ENCODE measurements at regions not wholly inside any gene's neighbourhood (a gene's known extent, or its start where the extent isn't known, plus 50 kb on each side); places are given as distances from the start of the nearest gene placed in this dataset.

GRCh38 chr5:58231041-58231440 lies 228.8 kb downstream of the PLK2 start:
- Mint-ChIP-seq H3K27ac (no peak overlapping the region), H3K36me3 (no peaks in the 10 kb centered on the region), H3K27me3 (peaks cover 7% of the 10 kb centered on the region), H3K4me3 (no peak overlapping the region), H3K9me3 (peaks cover 3% of the 10 kb centered on the region), H3K4me1 (no peaks in the 10 kb centered on the region)
- no peak for ATAC-seq

DNA sequence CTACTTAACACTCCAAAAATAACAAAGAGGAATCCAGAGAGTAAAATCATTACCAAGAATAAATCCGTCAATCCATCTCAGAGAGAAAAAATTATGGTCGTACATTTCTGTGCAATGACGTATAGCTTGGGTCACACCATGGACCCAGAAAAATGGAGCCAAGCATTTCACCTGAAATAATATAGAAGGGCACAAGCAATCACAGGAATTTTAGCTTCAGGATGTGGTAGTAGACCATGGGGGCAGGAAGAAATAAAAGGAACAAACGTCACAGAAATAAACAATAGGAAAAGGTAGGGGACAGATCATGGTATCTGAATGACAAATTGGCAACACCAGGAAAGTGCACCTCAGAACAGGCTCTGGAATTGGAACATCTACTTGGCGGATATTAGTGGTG lies 231.0 kb downstream of the PLK2 start:
- no peak overlapping the region for H3K4me3 Mint-ChIP-seq
- peaks cover 3% of the 10 kb centered on the region for H3K9me3 Mint-ChIP-seq
- H3K27ac Mint-ChIP-seq: no peak overlapping the region

DNA sequence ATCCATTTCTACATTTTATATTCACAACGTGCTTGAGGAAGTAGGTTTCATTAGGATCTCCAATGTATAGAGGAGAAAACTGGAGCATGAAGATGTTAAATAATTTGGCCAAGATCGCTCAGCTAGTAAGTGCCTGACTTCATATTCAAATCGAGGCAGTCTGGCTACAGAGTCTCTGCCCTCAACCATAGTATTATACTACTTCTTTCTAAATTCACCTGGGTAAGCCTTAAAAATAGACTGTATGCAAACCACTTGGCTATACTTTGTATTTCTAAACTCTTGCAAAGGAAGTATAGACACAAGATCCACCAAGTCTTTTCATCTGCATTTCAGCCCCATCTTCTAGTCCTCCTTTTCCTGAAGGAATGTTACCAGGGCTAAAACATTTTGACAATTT lies 232.0 kb downstream of the PLK2 start:
- ATAC-seq: no peak
- peaks cover 3% of the 10 kb centered on the region for H3K9me3 Mint-ChIP-seq
- H3K27me3 Mint-ChIP-seq: peaks cover 9% of the 10 kb centered on the region
- no peaks in the 10 kb centered on the region for H3K36me3 Mint-ChIP-seq
- H3K4me1 Mint-ChIP-seq: no peaks in the 10 kb centered on the region
- no peak overlapping the region for H3K27ac Mint-ChIP-seq
- no peak overlapping the region for H3K4me3 Mint-ChIP-seq

More for the DNA sequence above, 231.0 kb downstream of the PLK2 start:
- Mint-ChIP-seq H3K27me3 (peaks cover 9% of the 10 kb centered on the region), H3K36me3 (no peaks in the 10 kb centered on the region), H3K4me1 (no peaks in the 10 kb centered on the region)
- ATAC-seq: no peak

- Mint-ChIP-seq H3K4me1 (no peaks in the 10 kb centered on the region), H3K36me3 (no peaks in the 10 kb centered on the region)
- no peak for ATAC-seq
Observed at GRCh38 chr5:58224661-58225060, 235.2 kb downstream of the PLK2 start.

GRCh38 chr5:58224221-58224620 lies 235.7 kb downstream of the PLK2 start:
- Mint-ChIP-seq H3K4me1 (no peaks in the 10 kb centered on the region), H3K4me3 (no peak overlapping the region), H3K9me3 (peaks cover 5% of the 10 kb centered on the region), H3K27me3 (peaks cover 9% of the 10 kb centered on the region), H3K27ac (no peak overlapping the region), H3K36me3 (no peaks in the 10 kb centered on the region)
- ATAC-seq: no peak

More at GRCh38 chr5:58224661-58225060, 235.2 kb downstream of the PLK2 start:
- peaks cover 5% of the 10 kb centered on the region for H3K9me3 Mint-ChIP-seq
- H3K27me3 Mint-ChIP-seq: peaks cover 9% of the 10 kb centered on the region
- no peak overlapping the region for H3K4me3 Mint-ChIP-seq
- no peak overlapping the region for H3K27ac Mint-ChIP-seq

- Mint-ChIP-seq H3K36me3 (no peaks in the 10 kb centered on the region), H3K27me3 (no peaks in the 10 kb centered on the region), H3K4me1 (no peaks in the 10 kb centered on the region), H3K27ac (no peak overlapping the region), H3K4me3 (no peak overlapping the region), H3K9me3 (peaks cover 4% of the 10 kb centered on the region)
- ATAC-seq: no peak
Observed at GRCh38 chr5:58215364-58215763, 244.5 kb downstream of the PLK2 start.

DNA sequence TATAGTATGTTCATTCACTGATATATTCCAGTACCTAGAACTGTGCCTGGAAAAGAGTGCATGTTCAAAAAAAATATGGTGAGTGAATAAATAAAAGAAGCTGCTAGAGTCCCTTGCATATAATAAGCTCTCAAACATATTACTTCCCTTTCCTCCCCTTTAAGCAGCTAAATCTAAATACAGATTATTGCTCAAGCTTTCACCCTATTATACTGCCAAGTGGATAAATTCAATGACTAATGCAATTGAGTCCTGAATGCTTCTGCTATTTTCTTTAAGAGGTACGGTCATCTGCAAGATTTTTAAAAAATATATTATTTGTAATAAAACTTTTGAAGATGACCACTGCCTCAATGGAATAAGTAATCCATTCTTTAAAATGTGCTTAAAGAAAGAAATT lies 248.4 kb downstream of the PLK2 start:
- Mint-ChIP-seq H3K4me1 (no peaks in the 10 kb centered on the region), H3K4me3 (no peak overlapping the region), H3K27ac (no peak overlapping the region)

GRCh38 chr5:58208674-58209073 lies 251.2 kb downstream of the PLK2 start:
- Mint-ChIP-seq H3K9me3 (no peaks in the 10 kb centered on the region), H3K27me3 (no peaks in the 10 kb centered on the region), H3K4me3 (no peak overlapping the region), H3K36me3 (no peaks in the 10 kb centered on the region), H3K4me1 (no peaks in the 10 kb centered on the region), H3K27ac (no peak overlapping the region)
- no peak for ATAC-seq

More for the DNA sequence above, 248.4 kb downstream of the PLK2 start:
- H3K27me3 Mint-ChIP-seq: no peaks in the 10 kb centered on the region
- H3K36me3 Mint-ChIP-seq: no peaks in the 10 kb centered on the region
- no peak for ATAC-seq
- no peaks in the 10 kb centered on the region for H3K9me3 Mint-ChIP-seq

GRCh38 chr5:58207076-58207475 lies 252.8 kb downstream of the PLK2 start:
- H3K4me1 Mint-ChIP-seq: no peaks in the 10 kb centered on the region
- no peaks in the 10 kb centered on the region for H3K36me3 Mint-ChIP-seq
- no peaks in the 10 kb centered on the region for H3K27me3 Mint-ChIP-seq
- no peak overlapping the region for H3K4me3 Mint-ChIP-seq
- no peak for ATAC-seq
- H3K9me3 Mint-ChIP-seq: no peaks in the 10 kb centered on the region
- H3K27ac Mint-ChIP-seq: no peak overlapping the region

DNA sequence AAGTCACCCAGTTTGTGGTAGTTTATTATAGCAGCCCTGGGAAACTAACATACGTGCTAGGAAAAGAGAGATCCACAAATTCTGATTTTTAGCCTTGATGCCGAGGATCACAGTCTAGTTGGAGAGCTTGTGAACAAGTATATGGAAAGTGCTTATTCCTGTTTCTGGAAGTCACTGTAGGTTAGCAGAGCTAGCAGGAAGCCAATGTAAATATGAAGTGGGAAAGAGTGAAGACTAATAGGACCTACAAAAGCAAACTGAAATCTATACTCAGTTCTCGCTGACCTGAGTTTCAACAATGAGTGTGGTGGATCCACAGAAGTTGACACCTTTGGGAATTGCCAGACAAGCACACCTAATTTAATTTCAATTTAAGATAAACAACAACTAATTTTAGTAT lies 254.9 kb downstream of the PLK2 start:
- Mint-ChIP-seq H3K9me3 (no peaks in the 10 kb centered on the region), H3K4me3 (no peak overlapping the region), H3K4me1 (no peaks in the 10 kb centered on the region), H3K36me3 (no peaks in the 10 kb centered on the region), H3K27ac (no peak overlapping the region), H3K27me3 (no peaks in the 10 kb centered on the region)
- ATAC-seq: no peak

GRCh38 chr5:58202941-58203444 lies 256.9 kb downstream of the PLK2 start:
- no peaks in the 10 kb centered on the region for H3K4me1 Mint-ChIP-seq

DNA sequence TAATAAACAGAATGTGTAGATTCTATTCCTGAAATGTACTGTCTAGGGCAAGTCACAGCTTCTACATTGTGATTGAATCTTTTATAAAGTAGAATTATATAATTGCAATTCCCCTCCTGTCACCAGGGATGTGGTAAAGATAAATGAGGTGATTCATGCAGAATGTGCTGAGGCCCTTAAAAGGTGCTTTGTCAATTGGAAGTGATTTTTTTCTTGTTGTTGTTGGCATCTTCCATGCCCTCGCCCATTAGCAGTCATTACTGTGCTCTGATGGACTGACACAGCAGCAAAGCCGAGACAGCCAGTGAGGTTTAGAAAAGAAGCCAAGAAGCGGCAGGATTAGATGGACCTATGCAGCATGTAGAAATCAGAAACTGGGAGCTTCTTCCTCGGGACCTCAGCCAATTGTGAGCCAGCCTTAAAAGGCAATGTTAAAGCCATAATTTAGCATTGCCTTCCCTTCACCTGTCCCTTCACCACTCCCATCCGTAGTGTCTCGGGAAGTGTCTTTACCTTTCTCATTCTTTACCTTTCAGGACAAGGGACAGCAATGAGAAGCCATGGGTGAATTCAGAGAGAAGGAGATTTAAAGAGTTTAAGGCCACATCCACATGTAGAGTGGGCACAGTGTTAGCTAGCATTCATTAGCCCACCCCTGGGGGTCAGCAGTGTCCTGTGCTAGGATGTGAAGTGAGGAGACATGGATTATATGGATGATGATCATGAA lies 257.8 kb downstream of the PLK2 start:
- Mint-ChIP-seq H3K36me3 (no peaks in the 10 kb centered on the region), H3K9me3 (no peaks in the 10 kb centered on the region), H3K4me1 (no peaks in the 10 kb centered on the region), H3K4me3 (no peak overlapping the region), H3K27ac (no peak overlapping the region), H3K27me3 (no peaks in the 10 kb centered on the region)
- ATAC-seq: no peak

More at GRCh38 chr5:58202941-58203444, 256.9 kb downstream of the PLK2 start:
- no peak for ATAC-seq
- Mint-ChIP-seq H3K4me3 (no peak overlapping the region), H3K9me3 (no peaks in the 10 kb centered on the region), H3K36me3 (no peaks in the 10 kb centered on the region), H3K27me3 (no peaks in the 10 kb centered on the region), H3K27ac (no peak overlapping the region)

- no peak for ATAC-seq
- H3K9me3 Mint-ChIP-seq: peaks cover 3% of the 10 kb centered on the region
- H3K4me3 Mint-ChIP-seq: no peak overlapping the region
- H3K4me1 Mint-ChIP-seq: no peaks in the 10 kb centered on the region
- H3K27me3 Mint-ChIP-seq: no peaks in the 10 kb centered on the region
- H3K27ac Mint-ChIP-seq: no peak overlapping the region
- no peaks in the 10 kb centered on the region for H3K36me3 Mint-ChIP-seq
Observed at GRCh38 chr5:58200451-58200850, 259.4 kb downstream of the PLK2 start.

DNA sequence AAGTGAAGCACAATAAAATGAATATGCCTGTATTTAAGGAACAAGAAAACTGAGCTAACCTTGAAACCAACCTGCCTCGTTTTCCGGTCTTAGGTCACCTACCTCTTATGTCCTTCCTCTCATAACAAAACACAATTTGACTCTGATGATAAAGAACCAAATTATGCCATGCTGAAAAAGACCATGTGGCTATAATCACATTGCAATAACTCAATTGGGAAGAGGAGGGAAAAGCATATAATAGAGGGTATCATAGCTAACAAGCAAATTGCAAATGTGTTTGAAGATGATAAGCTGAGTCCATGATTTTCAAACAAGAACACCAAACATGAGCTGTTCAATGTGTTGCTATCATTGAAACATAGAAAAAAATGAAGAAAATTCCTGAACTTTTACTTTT lies 260.8 kb downstream of the PLK2 start:
- Mint-ChIP-seq H3K36me3 (no peaks in the 10 kb centered on the region), H3K4me1 (no peaks in the 10 kb centered on the region), H3K27me3 (no peaks in the 10 kb centered on the region), H3K4me3 (no peak overlapping the region), H3K9me3 (peaks cover 3% of the 10 kb centered on the region), H3K27ac (no peak overlapping the region)
- ATAC-seq: no peak

GRCh38 chr5:58198330-58198729 lies 261.6 kb downstream of the PLK2 start:
- no peaks in the 10 kb centered on the region for H3K36me3 Mint-ChIP-seq

DNA sequence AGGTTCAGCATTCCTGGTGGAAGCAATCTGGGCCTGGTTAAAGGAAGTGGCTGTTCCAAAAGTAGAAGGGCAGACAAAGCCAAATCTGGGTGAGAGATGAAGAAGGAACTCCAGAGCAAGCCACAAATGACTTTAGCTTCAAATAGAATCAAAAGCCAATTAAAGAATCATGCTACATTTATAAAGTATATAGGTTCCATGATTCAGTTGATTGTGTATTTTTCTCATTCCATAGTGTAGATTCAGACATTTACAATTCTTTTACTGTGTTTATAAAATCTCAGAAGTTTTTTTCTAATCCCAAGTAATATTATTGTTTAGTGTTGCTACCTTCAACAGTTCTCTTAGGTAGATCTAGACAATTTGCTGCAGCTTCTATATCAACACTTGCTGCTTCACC lies 262.0 kb downstream of the PLK2 start:
- no peak overlapping the region for H3K27ac Mint-ChIP-seq
- H3K4me1 Mint-ChIP-seq: no peaks in the 10 kb centered on the region
- no peaks in the 10 kb centered on the region for H3K27me3 Mint-ChIP-seq
- H3K9me3 Mint-ChIP-seq: peaks cover 3% of the 10 kb centered on the region
- no peak for ATAC-seq
- H3K36me3 Mint-ChIP-seq: no peaks in the 10 kb centered on the region
- no peak overlapping the region for H3K4me3 Mint-ChIP-seq

More at GRCh38 chr5:58198330-58198729, 261.6 kb downstream of the PLK2 start:
- no peak overlapping the region for H3K27ac Mint-ChIP-seq
- H3K4me3 Mint-ChIP-seq: no peak overlapping the region
- no peaks in the 10 kb centered on the region for H3K27me3 Mint-ChIP-seq
- ATAC-seq: no peak
- no peaks in the 10 kb centered on the region for H3K4me1 Mint-ChIP-seq
- H3K9me3 Mint-ChIP-seq: peaks cover 3% of the 10 kb centered on the region
